CD4-positive, alpha-beta T cell treated with Interferon gamma for 1 hour (primary cell): ENCODE measurements at regions not wholly inside any gene's neighbourhood (a gene's known extent, or its start where the extent isn't known, plus 50 kb on each side); places are given as distances from the start of the nearest gene placed in this dataset.

Source experiments
- DNase-seq: peaks from one replicate; pipeline ENCODE4 v3.0.0-alpha.2; 2020

DNA sequence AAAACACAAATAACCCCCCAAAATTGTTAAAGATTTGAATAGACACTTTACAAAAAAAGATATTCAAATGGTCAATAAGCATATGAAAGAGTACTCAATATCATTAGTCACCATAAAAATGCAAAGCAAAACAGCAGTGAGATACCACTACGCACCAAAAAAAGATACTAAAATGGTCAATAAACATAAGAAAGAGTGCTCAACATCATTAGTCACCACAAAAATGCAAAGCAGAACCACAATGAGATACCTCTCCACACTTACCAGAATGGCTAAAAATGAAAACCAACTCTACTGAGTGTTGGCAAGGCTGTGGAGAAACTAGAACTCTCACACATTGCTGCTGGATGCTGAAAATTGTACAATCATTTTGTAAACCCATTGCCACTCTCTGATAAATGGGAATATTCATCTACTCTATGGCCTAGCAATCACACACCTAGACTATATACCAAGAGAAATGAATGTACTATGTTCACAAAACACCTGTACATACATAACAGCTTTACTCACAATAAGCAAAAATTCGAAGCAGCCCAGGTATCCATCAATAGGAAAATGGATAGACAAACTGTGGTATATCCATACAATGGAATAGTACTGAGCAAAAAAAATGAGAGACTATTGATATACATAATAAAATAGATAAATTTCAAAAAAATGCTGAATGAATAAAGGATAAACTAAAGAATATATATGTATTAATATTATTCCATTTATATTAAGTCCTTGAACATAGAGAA lies 205.0 kb upstream of the DAPK1 start:
- DNase-seq: no peak

DNA sequence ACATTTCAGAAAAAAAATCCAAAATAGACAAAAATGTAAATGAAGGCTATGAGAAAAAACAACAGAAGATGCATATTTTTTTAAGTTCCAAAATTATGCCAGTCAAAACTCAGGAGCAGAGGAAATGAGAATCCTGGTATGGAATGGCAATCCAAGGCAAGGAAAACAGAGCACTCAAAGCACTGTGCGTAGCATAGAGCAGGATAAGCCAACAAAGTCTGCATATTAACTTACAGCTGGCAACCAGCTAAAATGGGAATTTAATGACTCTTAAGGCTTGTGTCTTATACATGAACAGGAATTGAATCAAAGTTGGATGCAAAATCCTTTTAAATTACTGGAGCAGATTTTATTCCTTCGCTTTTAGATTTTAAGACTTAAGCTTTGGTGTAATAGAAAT lies 203.5 kb upstream of the DAPK1 start:
- no peak for DNase-seq

DNA sequence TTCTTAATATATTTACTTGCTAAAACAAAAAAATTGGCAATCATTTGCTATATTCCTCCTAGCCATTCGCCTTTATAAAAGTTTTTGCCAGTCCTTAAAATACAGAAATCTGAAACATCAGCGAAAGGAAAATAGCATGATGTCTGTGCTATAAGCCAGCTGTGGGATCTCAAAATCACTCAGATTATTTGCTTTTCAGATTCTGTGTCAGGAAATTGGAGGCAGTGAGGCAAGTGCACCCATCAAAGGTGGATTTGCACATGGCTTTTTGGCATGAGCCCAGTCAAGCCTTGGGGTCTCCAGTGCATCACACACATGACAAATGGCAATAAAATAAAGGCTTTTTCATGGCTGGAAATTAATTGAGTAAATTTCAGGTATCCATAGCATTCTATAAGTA lies 196.8 kb upstream of the DAPK1 start:
- no peak for DNase-seq

DNA sequence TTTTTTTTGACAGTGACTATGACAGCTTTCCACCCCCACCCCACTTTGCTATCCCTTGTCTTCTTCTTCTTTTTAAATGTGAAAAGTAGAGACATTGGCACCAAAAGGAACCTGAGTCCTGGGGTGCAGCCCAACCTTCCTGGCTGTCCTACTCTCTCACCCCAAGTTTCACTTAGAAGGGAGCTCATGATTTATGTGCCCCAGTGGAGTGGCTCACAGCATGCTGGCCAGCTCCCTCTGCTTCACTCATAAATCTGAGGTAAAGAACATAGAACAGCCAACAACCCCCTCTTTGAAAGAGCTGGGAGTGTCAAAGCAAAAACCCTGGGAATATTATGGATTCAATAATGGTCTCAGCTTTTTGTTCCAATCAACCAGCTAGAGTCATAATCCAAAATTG lies 196.3 kb upstream of the DAPK1 start:
- DNase-seq: no peak

DNA sequence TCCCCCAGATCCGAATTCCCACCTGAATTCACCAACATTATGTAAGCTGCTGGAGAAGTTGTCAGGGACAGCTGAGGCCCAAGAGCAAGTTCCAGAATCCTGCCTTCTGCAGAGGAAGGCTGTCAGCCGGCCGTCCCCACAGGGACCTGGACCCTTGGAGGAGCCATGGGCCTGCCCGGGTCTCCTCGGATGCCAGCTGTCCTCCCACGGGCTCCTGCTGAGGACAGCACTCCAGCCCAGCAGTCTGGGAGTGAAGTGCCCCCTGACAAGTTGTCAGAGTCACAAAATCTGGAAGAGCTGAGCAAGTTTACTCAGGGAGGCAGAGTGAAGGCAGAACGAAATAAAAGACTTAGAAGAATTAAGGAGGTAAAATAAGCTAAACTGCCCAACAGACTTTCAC lies 192.5 kb upstream of the DAPK1 start:
- no peak for DNase-seq

DNA sequence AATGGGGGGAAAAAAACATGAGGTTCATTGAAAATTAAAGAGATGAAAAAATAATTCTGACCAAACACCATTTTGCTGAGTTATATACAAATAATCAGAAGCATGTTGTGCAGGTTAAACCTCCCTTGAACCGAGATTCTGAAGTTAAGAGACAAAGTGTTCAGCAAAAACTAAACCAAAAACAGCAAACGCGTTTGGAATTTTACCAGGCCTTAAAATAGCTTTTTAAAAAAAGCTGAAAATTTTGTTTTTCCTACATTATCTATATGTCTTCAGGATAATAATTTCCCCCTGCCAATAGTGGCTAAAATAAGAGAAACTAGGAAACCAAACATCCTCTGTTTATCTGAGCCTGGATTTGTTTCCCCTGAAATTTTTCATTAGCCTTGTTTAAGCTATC lies 191.7 kb upstream of the DAPK1 start:
- DNase-seq: no peak

DNA sequence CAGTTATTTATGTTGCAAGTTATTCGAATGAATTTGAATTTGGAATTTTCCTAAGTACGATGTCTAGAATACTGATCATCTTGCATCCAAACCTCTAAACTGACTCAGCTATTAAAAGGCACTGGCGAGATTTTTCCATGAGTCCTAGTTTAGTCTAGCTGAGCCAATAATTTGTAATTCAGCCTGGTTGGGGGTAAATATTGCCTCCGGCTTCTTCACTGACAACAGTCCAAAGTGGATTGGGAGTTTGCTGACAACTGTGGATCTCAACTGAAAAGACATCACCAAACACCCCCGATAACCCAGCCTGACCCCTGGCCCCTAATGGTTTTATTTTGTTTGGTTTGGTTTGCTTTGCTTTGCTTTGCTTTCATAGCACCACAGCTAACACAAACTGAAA lies 189.8 kb upstream of the DAPK1 start:
- no peak for DNase-seq

DNA sequence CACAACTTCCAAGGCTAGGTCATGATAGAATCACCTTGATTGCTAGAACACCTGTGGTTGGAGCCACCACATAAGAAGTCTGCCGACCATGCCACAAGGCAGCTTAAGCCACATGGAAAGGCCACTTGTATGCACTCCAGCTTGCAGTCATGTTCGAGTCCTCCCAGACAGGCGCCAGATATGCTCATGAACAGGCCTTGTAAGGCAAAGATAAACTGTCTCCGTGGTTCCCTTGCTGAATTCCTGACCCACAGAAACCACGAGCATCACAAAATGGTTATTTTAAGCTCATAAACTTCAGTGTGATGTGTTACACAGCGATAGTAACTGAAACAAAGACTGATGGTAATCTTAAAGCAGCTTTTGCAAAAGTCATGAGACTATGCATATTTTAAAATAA lies 188.4 kb upstream of the DAPK1 start:
- no peak for DNase-seq

DNA sequence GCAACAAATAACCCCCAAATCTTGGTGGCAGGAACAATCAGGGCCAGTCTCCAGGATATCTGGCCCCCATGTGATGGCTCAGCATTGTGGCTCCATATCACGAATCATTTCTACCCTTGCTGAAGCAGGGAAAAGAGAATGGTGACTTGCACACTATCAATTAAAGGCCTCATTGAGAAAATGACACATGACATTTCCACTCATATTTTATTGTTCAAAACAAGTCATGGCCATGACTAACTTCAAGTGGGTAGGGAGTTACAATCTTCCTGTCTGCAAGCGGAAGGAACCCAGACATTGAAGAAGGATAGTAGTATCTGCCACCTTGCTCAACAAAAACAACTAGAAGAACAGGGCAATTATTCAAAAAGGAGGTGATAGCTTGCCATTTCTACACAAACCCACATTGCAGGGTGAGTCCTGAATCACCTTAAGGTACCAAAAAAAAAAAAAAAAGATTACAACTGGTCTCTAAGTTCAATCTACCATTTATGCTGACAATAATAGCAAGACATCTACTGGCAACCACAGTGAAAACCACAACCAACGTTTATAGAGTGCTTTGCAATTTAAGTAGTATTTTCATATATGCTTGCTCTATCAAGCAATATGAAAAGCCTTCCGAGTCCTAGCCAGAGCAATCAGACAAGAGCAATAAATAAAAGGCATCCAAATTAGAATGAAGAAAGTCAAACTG lies 186.7 kb upstream of the DAPK1 start:
- DNase-seq: no peak

DNA sequence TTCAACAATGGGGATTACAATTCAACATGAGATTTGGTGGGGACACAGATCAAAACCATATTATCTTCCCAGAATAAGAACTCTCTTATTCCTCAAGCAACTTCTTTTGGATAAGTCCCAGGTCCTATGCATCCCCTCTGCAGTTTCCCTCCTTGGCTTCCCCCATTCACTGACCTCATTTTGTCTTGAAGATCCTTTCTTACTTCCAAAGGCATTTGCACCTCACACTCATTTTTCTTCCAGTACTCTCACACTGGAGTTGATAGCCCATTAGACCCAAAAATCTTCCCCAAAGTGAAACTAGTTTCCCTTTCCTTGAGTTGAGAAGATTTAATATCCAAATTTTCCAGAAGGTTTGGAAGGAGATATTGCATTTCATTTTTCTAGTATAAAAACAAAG lies 178.0 kb upstream of the DAPK1 start:
- no peak for DNase-seq

DNA sequence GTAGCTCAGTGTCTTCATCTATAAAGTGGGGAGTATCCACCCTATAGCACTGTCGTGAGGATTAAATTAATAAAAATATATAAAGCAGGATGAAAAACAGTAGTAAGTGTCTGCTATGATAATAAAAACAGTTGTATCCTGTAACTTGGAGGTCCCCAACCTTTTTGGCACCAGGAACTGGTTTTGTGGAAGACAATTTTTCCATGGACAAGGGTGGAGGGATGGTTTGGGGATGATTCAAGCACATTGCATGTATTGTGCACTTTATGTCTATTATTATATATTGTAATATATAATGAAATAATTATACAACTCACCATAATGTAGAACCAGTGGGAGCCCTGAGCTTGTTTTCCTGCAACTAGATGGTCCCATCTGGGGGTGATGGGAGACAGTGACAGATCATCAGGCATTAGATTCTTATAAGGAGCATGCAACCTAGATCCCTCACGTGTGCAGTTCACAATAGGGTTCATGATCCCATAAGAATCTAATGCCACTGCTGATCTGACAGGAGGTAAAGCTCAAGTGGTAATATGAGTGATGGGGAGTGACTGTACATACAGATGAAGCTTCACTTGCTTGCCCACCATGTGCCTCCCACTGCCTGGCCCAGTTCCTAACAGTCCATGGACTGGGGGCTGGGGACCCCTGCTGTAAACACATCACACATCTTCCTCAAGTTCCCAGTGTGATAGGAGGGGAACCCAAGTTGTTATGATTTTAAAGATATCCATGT lies 177.4 kb upstream of the DAPK1 start:
- DNase-seq: no peak

DNA sequence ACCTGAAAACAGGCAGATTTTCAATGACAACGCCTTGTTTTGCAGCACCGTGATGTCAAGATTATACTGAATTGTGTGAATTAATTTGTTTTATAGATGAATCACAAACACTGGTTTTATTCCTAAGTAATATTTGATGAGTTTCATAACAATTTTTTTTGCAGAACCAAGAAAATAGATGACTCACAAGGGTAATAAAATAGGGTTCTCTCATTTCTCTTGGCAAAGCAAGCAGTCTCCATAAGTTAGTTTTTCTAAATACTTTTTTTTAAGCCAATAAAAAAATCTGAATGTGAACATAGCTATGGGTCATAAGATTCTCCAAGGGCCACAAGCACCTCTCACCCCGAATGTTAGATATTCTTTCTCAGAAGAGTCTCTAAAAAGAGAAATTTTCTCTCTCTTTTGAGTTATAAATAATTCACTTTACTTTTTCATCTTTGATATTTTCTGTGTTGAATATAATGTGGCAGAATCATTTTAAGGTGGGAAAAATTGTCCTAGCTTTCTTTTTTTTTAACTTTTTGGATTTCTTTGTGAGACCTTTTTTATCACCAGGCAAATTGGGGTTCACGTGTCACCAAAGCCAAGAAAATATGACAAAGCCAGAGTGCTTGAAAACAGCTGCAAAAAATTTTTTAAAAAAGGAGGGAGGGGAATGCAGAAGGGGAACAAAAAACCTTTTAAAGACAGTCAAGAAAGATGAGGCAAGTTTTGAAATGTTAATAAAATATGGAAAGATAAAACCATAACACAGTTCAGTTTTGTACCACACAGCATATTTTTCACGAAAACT lies 174.6 kb upstream of the DAPK1 start:
- no peak for DNase-seq

DNA sequence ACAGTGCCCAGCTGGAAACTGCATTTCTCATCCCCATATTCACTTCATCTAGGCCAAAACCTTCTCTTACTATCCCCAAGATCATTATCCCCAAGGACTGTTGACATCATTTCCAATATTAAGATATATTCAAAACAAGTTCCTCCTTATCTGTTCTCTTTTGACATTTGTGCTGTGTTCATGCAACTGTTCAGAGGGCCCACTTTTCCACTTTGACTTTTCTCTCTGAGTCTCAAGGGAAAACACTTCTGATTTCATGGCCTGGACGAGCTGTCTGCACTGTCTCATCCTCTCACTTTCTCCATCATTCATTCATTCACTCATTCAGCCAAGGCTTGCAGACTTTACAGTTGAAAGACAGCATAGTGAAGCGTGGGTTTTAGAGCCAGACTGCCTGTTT lies 173.7 kb upstream of the DAPK1 start:
- no peak for DNase-seq

DNA sequence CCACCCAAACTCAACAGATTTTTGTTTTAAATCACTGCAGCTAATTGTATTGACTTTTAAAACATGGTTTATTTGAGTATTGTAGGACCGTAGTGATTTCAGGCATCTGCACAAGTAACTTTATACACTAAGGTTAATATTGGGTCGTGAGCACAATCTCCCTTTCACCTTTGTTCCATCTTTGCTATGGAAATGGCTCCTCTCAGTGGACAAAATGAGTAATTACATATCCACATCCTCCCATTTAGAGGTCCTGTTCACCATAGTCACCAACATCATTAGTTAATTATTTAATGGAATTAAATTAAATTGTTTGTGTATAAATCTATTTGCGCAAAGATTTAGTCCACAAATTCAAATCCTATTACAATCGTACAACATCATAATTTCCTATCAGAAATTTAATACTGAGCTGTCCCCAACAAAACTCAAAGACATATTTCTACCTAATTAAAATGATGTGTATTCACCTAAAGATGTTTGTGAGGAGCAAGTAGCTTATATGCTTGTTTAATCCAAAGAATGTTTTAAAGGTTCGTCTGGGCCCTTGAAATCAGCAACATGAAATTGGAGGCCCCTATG lies 173.0 kb upstream of the DAPK1 start:
- no peak for DNase-seq

DNA sequence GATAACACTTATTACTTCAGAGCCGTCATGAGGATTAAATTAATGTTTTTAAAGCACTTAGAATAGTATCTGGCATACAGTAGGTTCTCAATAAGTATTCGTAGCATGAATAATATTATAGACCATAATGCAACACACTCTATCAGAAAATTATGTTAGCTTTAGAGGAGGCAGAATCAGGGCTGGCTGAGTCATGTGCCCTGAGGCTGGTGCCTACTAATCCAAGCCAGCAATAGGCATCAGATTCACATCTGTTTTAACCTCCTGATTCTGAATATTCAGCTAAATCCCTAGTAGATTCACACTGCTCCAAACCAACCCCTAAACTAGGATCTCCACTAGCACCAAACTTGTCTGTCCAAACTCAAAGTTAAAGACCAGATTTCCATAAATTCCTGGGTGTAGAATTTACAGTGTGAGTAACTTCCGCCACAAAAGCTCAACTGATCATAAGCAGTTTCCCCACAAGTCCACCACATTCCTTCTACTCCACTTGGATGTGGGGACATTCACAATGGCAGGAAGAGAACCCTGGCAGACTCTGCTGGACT lies 170.0 kb upstream of the DAPK1 start:
- no peak for DNase-seq

DNA sequence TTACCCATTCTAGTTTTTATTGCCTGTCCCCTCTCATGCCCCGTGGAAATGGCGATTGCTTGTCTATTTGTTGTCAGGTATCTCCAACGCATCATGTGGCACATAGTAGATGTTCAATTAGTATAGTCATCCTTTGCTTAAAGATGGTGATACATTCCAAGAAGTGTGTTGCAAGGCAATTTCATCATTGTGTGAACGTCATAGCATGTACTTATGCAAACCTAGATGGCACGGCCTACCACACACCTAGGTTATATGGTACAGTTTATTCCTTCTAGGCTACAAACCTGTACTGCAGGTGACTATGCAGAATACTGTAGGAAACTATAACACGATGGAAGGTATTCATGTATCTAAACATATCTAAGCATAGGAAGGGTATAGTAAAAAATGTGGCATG lies 163.9 kb upstream of the DAPK1 start:
- no peak for DNase-seq

DNA sequence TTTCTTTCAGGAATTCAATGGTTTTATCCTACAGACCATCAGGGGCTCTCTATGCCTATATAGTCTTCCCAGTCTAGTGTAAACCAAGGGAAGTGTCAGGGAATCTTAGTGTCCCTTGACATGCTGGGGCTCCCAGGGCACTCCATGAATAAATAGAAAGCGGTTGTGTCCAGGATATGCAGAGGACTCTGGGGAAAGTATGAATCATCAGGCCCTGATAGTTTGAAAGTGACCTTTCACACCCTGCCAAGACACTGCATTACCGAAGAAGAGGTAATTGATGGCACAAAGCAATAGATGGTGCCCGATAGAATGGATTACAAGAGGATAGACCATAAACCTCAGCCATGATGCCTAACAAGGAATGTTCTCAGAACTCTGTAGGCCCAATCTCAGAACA lies 163.3 kb upstream of the DAPK1 start:
- DNase-seq: no peak

DNA sequence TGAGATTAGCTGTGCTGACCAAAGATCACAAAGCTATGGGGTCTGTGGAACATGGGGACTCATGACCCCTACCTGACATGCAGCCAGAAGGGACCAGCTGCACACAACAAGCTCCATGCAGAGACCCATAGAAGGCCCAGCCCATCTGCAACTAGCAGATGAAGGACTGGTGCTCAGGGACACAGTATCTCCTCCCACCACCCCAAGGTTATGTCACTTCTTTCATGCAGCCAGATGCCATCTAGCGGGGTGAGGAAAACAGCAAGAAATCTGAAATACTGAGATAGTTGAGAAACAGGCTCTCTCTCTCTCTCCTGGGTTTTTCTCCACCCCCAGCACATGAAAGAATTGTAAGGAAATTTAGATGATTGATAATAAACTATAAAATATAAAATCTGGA lies 161.3 kb upstream of the DAPK1 start:
- DNase-seq: no peak

DNA sequence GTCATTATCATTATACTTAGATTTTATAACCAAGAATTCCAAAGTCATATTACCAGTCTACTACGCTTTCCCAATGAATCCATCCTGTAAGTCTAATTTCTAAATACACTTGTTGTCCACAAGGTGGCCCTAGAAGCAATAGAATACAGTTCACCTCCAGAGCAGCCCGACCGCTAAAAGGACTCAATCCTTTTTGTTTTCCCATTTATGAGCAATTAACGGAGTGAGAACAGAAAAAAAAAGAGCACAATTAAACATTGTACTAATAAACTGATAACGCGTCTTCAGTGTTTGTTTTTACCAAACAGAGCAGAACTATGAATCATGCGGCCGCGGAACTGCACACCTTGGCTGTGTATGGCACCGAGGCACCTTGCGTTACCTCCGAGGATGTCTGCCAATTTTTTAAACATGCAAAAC lies 160.7 kb upstream of the DAPK1 start:
- no peak for DNase-seq

DNA sequence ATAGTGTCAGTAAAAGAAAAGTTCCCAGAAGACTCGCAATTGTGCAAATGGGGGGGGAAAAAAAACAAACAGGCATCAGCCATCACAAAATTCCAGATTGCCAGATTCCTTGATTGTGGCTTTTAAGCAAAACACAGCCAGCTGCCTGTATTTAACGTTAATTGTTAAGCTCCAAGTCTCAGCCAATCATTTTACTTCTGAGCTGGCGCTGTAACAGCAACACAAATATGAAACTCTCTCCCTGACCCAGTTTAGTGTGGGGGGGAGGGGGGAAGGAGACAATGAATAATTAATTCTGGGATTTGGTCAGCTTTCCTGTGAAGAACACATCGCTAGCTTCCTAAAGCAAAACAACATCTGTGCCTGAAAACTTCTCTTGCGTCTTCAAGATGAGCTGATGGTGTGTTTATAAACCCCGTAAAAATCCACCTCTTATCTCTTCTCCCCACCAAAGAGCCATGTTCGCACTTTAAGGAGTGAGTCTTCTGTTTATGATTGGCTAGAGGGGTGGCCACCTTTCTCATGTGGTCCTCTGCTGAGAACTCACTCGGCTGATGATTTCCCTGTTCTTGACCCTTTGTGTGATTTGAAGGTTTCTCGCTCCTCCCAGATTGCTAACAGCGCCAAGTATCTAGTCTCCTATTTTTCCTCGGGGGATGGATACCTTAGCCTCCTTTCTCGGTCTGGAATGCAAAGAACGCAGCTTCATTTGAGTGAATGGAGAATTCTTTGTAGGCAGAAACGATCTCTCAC lies 160.2 kb upstream of the DAPK1 start:
- DNase-seq: no peak

DNA sequence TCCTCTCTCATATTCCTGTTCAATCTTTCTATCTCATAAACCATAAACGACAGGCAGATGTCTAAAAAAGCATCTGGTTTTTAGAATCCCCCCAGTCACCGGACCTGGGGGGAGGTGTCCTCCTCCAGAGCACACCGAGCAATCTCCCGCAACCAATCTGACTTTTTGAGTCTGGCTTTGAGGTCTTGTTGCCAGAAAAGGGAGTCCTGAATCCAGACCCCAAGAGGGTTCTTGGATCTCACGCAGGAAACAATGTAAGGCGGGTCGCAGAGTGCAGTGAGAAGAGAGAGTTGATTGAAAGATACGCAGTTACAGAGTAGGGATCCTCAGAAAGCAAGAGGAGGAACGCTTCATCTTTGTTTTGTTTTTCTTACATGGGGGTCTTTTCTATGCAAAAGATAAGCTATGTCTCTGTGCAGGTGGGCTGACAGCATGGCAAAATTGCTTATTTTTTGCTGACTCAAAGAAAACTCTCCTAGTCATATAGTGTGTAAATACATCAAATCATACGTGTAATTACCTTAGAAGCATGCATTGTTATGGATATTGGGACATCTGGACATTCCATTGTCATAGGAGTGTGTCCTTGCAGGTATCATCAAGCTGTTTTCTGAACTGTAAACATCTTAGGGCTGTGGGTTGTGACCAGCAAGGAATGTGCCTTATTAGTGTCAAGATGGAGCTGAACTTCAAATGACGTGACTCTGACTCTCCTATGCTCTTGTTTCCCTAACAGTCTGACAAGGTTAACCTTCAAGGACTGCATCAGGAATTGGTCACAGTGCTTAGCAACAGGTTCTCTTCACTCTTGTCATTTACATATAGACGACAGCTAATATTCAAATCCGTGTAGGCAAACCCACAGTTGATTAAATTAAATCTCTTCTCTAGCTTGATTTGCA lies 159.3 kb upstream of the DAPK1 start:
- no peak for DNase-seq
